ENCODE measurements at regions not wholly inside any gene's neighbourhood (a gene's known extent, or its start where the extent isn't known, plus 50 kb on each side); places are given as distances from the start of the nearest gene placed in this dataset.
"Not testable (repeated sequence)": the region's sequence is repeated elsewhere in the genome, so short reads cannot be mapped to it uniquely, and the experiment has no call there.

GRCh38 chr4:106546370-106546769, 177.8 kb upstream of the GIMD1 start:
- H3K9me3 ChIP-seq: no peaks in the 10 kb centered on the region
- 76 to 81% methylated on average over 1 of the region's 1 CpG for WGBS, 2 donors (ENCODE audit: low coverage in 1 of 2)
- H3K27ac ChIP-seq: no peak overlapping the region
- TF ChIP-seq, protein P1, sequence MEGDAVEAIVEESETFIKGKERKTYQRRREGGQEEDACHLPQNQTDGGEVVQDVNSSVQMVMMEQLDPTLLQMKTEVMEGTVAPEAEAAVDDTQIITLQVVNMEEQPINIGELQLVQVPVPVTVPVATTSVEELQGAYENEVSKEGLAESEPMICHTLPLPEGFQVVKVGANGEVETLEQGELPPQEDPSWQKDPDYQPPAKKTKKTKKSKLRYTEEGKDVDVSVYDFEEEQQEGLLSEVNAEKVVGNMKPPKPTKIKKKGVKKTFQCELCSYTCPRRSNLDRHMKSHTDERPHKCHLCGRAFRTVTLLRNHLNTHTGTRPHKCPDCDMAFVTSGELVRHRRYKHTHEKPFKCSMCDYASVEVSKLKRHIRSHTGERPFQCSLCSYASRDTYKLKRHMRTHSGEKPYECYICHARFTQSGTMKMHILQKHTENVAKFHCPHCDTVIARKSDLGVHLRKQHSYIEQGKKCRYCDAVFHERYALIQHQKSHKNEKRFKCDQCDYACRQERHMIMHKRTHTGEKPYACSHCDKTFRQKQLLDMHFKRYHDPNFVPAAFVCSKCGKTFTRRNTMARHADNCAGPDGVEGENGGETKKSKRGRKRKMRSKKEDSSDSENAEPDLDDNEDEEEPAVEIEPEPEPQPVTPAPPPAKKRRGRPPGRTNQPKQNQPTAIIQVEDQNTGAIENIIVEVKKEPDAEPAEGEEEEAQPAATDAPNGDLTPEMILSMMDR (IDR thresholded peaks at IDR 0.05): no peak
- TF ChIP-seq POLR2AphosphoS5 (IDR thresholded peaks at IDR 0.05) (no peak), EP300 (IDR thresholded peaks at IDR 0.05) (no peak), POLR2A (IDR thresholded peaks at IDR 0.05) (no peak)
- H3K4me3 ChIP-seq: no peak overlapping the region
- no peak for ATAC-seq
- no peaks in the 10 kb centered on the region for H3K27me3 ChIP-seq
- no peaks in the 10 kb centered on the region for H3K36me3 ChIP-seq
- H3K4me1 ChIP-seq: no peaks in the 10 kb centered on the region

DNA sequence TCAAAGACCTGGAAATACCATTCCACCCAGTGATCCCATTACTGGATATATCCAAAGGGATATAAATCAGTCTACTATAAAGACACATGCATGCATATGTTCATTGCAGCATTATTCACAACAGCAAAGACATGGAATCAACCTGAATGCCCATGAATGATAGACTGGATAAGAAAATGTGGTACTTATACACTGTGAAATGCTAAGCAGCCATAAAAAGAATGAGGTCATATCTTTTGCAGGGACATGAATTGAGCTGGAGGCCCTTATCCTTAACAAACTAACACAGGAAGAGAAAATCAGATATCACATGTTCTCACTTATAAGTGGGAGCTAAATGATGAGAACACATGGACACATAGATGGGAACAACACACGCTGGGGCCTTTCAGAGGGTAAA, 174.0 kb upstream of the GIMD1 start:
- H3K36me3 ChIP-seq, H3K27me3 ChIP-seq, H3K27ac ChIP-seq, H3K9me3 ChIP-seq, H3K4me1 ChIP-seq, ATAC-seq, H3K4me3 ChIP-seq: not testable (repeated sequence)
- 86 to 94% methylated on average over 1 of the region's 1 CpG for WGBS, 2 donors (ENCODE audit: low coverage in 1 of 2)

DNA sequence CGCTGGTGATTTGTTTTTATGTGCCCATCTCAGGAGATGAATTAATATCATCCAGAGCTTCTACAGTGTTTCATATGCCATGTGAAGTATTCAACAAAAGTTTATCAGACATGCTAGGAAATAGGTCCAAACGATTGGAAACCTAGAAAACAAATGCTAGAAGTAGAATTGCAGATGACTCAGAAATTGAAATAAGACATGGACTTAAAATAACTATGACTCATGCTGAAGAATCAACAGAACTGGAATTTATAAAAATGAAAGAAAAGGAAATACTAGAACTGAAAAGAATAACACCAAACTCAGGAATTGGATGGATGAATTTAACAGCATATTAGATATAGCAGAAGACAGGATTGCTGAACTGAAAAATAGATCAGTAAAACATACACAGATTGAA, 172.7 kb upstream of the GIMD1 start:
- Histone ChIP-seq H3K27ac (no peak overlapping the region), H3K9me3 (no peaks in the 10 kb centered on the region), H3K27me3 (no peaks in the 10 kb centered on the region), H3K4me3 (no peak overlapping the region), H3K4me1 (no peaks in the 10 kb centered on the region), H3K36me3 (no peaks in the 10 kb centered on the region)
- no peak for ATAC-seq
- no peak for TF ChIP-seq POLR2AphosphoS5 (IDR thresholded peaks at IDR 0.05)
- no peak for TF ChIP-seq EP300 (IDR thresholded peaks at IDR 0.05)
- TF ChIP-seq, protein P1 (IDR thresholded peaks at IDR 0.05): no peak
- no peak for TF ChIP-seq POLR2A (IDR thresholded peaks at IDR 0.05)
- WGBS, 2 donors (ENCODE audit: low coverage in 1 of 2): 15 to 80% methylated on average over 1 of the region's 2 CpGs

DNA sequence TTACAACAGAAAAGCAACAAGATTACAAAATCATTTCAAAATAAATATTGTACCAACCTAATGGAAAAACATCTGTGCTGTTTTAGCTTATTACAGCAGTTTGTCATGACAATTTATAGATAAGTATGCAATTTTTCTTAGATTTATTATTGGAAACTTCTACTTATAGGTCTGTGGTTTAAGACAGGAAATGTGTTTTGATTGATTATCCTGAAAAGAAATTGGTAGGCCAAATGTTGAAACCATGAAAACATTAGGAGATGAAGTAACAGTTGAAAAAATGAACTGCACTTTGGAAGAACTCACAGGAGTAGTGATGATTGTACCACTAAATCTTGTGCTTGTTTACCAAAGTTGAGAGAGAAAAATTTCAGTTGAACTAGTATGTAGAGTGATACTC, 162.2 kb upstream of the GIMD1 start:
- Histone ChIP-seq H3K4me1 (no peaks in the 10 kb centered on the region), H3K27me3 (no peaks in the 10 kb centered on the region), H3K9me3 (no peaks in the 10 kb centered on the region), H3K27ac (no peak overlapping the region), H3K4me3 (no peak overlapping the region), H3K36me3 (no peaks in the 10 kb centered on the region)
- TF ChIP-seq, protein P1 (IDR thresholded peaks at IDR 0.05): no peak
- TF ChIP-seq POLR2A (IDR thresholded peaks at IDR 0.05): no peak
- no peak for TF ChIP-seq POLR2AphosphoS5 (IDR thresholded peaks at IDR 0.05)
- no peak for TF ChIP-seq EP300 (IDR thresholded peaks at IDR 0.05)
- ATAC-seq: no peak

DNA sequence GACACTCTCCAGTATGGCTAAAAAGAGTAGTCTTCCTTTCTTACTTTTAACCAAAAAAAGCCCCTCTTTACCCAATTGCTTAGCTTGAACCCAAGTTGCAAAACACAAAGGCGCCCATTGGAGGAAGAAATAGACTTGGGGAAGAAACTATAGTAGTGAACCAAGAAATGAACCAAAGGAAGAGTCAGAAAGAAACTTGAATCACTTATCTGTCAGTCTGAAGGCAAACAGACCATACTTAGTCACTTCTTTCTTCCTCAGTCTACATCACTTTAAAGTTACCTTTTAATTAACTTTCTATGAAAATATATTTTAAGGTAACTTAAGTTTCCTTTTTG, 161.4 kb upstream of the GIMD1 start:
- Histone ChIP-seq H3K4me3 (no peak overlapping the region), H3K36me3 (no peaks in the 10 kb centered on the region), H3K27ac (no peak overlapping the region), H3K9me3 (no peaks in the 10 kb centered on the region), H3K4me1 (no peaks in the 10 kb centered on the region), H3K27me3 (no peaks in the 10 kb centered on the region)
- 67 to 71% methylated on average over 1 of the region's 1 CpG for WGBS, 2 donors (ENCODE audit: low coverage in 1 of 2)
- no peak for TF ChIP-seq EP300 (IDR thresholded peaks at IDR 0.05)
- no peak for ATAC-seq

DNA sequence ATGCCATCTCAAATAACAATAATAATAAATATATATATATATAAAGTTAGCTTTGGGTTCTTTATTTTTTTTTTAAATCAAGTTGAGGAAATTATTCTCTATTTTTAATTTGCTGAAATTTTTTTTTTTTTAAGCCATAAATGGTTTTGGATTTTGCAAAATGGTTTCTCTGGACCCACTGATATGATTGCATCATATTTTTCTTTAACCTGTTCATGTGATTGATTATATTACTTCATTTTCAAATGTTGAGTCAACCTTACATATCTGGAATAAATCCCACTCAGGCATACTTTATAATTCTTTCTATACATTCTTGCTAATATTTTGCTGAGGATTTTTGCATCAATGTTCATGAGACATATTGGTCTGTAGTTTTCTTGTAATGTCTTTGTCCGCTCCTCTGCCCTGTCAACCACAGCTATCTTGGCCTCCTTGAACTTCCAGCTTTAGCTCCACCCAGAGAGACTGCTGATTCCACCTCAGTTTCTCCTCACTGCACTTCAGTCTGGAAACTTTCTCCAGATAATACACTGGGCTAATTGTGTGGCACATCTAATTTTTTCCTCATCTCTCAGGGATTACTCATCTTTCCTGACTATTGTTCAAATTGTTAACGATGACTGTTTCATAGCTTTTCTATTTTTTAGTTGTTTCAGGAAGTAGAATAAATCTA, 160.9 kb upstream of the GIMD1 start:
- H3K9me3 ChIP-seq: no peaks in the 10 kb centered on the region
- no peak overlapping the region for H3K27ac ChIP-seq
- TF ChIP-seq EP300 (IDR thresholded peaks at IDR 0.05) (no peak), POLR2AphosphoS5 (IDR thresholded peaks at IDR 0.05) (no peak), POLR2A (IDR thresholded peaks at IDR 0.05) (no peak)
- TF ChIP-seq, protein P1 (IDR thresholded peaks at IDR 0.05): no peak
- no peaks in the 10 kb centered on the region for H3K4me1 ChIP-seq
- 67% methylated on average over 2 of the region's 2 CpGs; no CpG with 5 or more reads in 1 of the 2 donors for WGBS, 2 donors (ENCODE audit: low coverage in 1 of 2)
- ATAC-seq: no peak
- no peak overlapping the region for H3K4me3 ChIP-seq
- no peaks in the 10 kb centered on the region for H3K36me3 ChIP-seq
- no peaks in the 10 kb centered on the region for H3K27me3 ChIP-seq
